ENCODE measurements at regions not wholly inside any gene's neighbourhood (a gene's known extent, or its start where the extent isn't known, plus 50 kb on each side); places are given as distances from the start of the nearest gene placed in this dataset.
A peak's percentile ranks its signal among the peaks of the same experiment; 100 is the strongest.

- 0 out of 2 replicates have a peak overlapping the region, but pooled peaks have one; percentile 15 for H3K27ac Mint-ChIP-seq
- H3K9me2 ChIP-seq (ENCODE audit: insufficient read depth) = no peaks in the 10 kb centered on the region
- no peak overlapping the region for H3K27ac ChIP-seq (ENCODE audit: low read depth)
- H2AFZ ChIP-seq = no peak overlapping the region
- H3F3A ChIP-seq (replicated peaks; ENCODE audit: low read depth) = no peaks in the 10 kb centered on the region
- no peak for ATAC-seq
- no peaks in the 10 kb centered on the region for H3K36me3 ChIP-seq (ENCODE audit: insufficient read depth)
- no peak for DNase-seq (ENCODE audit: low spot score)
- H3K4me2 ChIP-seq = no peak overlapping the region
- H3K4me3 Mint-ChIP-seq = no peak overlapping the region
- no peaks in the 10 kb centered on the region for H4K20me1 ChIP-seq (replicated peaks; ENCODE audit: insufficient read depth)
- H3K9me3 Mint-ChIP-seq = no peaks in the 10 kb centered on the region; the same call in 2 of the 3 replicates
- H3K27me3 Mint-ChIP-seq (ENCODE audit: insufficient read depth, low read depth, poor library complexity) = no peaks in the 10 kb centered on the region
- no peaks in the 10 kb centered on the region for H3K27me3 ChIP-seq (ENCODE audit: insufficient read depth)
- no peak overlapping the region for H3K4me3 ChIP-seq
- H3K4me1 ChIP-seq (ENCODE audit: insufficient read depth) = no peaks in the 10 kb centered on the region
- H3K4me1 Mint-ChIP-seq = 0 out of 3 replicates have a peak, but pooled peaks cover 4% of the 10 kb centered on the region
- TF ChIP-seq CREB1 (CRISPR knock-in tag; IDR thresholded peaks at IDR 0.05; ENCODE audit: low read depth) = no peak
- no peak for TF ChIP-seq ZNF331 (CRISPR knock-in tag; IDR thresholded peaks at IDR 0.05; ENCODE audit: low read depth)
- TF ChIP-seq, protein P1, sequence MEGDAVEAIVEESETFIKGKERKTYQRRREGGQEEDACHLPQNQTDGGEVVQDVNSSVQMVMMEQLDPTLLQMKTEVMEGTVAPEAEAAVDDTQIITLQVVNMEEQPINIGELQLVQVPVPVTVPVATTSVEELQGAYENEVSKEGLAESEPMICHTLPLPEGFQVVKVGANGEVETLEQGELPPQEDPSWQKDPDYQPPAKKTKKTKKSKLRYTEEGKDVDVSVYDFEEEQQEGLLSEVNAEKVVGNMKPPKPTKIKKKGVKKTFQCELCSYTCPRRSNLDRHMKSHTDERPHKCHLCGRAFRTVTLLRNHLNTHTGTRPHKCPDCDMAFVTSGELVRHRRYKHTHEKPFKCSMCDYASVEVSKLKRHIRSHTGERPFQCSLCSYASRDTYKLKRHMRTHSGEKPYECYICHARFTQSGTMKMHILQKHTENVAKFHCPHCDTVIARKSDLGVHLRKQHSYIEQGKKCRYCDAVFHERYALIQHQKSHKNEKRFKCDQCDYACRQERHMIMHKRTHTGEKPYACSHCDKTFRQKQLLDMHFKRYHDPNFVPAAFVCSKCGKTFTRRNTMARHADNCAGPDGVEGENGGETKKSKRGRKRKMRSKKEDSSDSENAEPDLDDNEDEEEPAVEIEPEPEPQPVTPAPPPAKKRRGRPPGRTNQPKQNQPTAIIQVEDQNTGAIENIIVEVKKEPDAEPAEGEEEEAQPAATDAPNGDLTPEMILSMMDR (conservative IDR thresholded peaks at IDR 0.05; ENCODE audit: low read depth in 2 of 2) = no peak
- no peak for TF ChIP-seq EZH2 (IDR thresholded peaks at IDR 0.05; ENCODE audit: low read depth, unreplicated experiment)
- TF ChIP-seq ZNF114 (CRISPR knock-in tag; IDR thresholded peaks at IDR 0.05) = no peak
- no peak for TF ChIP-seq ZNF462 (CRISPR knock-in tag; IDR thresholded peaks at IDR 0.05)
- TF ChIP-seq NANOG (IDR thresholded peaks at IDR 0.05; ENCODE audit: borderline replicate concordance) = no peak
- TF ChIP-seq JUNB (IDR thresholded peaks at IDR 0.05; ENCODE audit: unreplicated experiment) = no peak
- H3K36me3 Mint-ChIP-seq (ENCODE audit: low read depth) = no peaks in the 10 kb centered on the region
- H3K79me2 ChIP-seq (replicated peaks; ENCODE audit: insufficient read depth) = no peaks in the 10 kb centered on the region
Measured at GRCh38 chr1:209511169-209511568, 72.3 kb upstream of the CAMK1G start.

Data from GM23338 (cell line).